ENCODE measurements at regions not wholly inside any gene's neighbourhood (a gene's known extent, or its start where the extent isn't known, plus 50 kb on each side); places are given as distances from the start of the nearest gene placed in this dataset.

DNA sequence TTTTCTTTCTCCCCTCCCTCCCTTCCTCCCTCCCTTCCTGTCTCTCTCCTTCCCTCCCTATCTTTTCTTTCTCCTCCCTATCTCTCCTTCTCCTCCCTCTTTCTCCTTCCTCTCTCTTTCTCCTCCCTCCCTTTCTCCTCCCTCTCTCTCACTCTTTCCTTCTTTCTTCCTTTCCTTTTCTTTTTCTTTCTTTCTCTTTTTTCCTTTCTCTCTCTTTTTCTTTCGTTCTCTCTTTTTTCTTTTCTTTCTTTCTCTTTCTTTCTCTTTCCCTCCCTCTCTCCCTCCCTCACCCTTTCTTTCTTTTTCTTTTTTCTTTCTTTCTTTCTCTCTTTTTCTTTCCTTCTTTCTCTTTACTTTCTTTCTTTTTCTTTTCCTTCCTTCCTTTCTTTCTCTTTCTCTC is 169.7 kb upstream of the LINC00305 start:
- H3K4me3 Mint-ChIP-seq, result no peak overlapping the region
- ChIA-PET POLR2A (no interaction called here), CTCF (no interaction called here)
- peaks cover 8% of the 10 kb centered on the region for H3K9me3 Mint-ChIP-seq
- H3K36me3 Mint-ChIP-seq (ENCODE audit: low read depth), result no peaks in the 10 kb centered on the region
- TF ChIP-seq, protein P1, sequence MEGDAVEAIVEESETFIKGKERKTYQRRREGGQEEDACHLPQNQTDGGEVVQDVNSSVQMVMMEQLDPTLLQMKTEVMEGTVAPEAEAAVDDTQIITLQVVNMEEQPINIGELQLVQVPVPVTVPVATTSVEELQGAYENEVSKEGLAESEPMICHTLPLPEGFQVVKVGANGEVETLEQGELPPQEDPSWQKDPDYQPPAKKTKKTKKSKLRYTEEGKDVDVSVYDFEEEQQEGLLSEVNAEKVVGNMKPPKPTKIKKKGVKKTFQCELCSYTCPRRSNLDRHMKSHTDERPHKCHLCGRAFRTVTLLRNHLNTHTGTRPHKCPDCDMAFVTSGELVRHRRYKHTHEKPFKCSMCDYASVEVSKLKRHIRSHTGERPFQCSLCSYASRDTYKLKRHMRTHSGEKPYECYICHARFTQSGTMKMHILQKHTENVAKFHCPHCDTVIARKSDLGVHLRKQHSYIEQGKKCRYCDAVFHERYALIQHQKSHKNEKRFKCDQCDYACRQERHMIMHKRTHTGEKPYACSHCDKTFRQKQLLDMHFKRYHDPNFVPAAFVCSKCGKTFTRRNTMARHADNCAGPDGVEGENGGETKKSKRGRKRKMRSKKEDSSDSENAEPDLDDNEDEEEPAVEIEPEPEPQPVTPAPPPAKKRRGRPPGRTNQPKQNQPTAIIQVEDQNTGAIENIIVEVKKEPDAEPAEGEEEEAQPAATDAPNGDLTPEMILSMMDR (IDR thresholded peaks at IDR 0.05), result no peak
- no peak for DNase-seq
- no peak overlapping the region for H3K27ac Mint-ChIP-seq
- intact Hi-C loops (cut with micrococcal nuclease), result no loop called here
- no peaks in the 10 kb centered on the region for H3K27me3 Mint-ChIP-seq
- ATAC-seq, result no peak
- no peaks in the 10 kb centered on the region for H3K4me1 Mint-ChIP-seq (ENCODE audit: low read depth)

DNA sequence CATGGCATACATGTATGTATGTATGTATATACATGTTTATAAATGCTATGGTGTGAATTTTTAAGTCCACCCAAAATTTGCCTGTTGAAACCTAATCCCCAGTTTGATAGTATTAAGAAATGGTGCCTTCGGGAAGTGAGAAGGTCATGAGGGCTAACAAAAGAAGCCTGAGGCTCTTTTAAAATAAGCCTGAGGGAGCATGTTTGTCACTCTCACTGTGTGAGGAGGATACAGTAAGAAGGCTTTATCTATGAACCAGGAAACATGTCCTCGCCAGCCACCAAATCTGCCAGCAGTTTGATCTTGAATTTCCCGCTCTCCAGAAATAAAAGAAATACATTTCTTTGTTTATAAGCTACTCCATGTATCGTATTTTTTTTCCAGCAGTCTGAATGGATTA is 163.0 kb upstream of the LINC00305 start:
- H3K27ac Mint-ChIP-seq, result no peak overlapping the region
- H3K36me3 Mint-ChIP-seq (ENCODE audit: low read depth), result no peaks in the 10 kb centered on the region
- no peaks in the 10 kb centered on the region for H3K4me1 Mint-ChIP-seq (ENCODE audit: low read depth)

DNA sequence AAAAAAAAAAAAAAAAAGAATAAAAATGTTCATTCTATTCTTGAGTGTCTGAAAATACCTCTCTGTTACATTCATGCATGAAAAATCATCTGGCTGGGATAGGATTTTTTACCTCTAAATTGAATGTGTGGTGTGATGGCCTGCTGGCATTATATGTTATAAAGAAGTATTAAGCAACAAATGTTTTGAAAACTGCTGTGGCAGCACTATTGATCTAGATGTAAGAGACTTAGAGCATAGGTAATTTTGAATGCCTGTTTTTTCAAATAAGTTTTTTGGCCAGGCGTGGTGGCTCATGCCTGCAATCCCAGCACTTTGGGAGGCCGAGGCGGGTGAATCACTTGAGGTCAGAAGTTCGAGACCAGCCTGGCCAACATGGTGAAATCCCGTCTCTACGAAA is 147.0 kb upstream of the LINC00305 start:
- Mint-ChIP-seq H3K4me1 (ENCODE audit: low read depth) (no peaks in the 10 kb centered on the region), H3K9me3 (peaks cover 1% of the 10 kb centered on the region), H3K27ac (no peak overlapping the region), H3K27me3 (no peaks in the 10 kb centered on the region), H3K36me3 (ENCODE audit: low read depth) (no peaks in the 10 kb centered on the region), H3K4me3 (no peak overlapping the region)
- DNase-seq (no peak), ATAC-seq (no peak)
- ChIA-PET POLR2A (no interaction called here), CTCF (no interaction called here)
- intact Hi-C loops (cut with micrococcal nuclease), result no loop called here
- TF ChIP-seq, protein P1 (IDR thresholded peaks at IDR 0.05), result no peak

More for the DNA sequence above, 163.0 kb upstream of the LINC00305 start:
- ChIA-PET CTCF (no interaction called here), POLR2A (no interaction called here)
- ATAC-seq (no peak), DNase-seq (no peak)
- H3K9me3 Mint-ChIP-seq, result peaks cover 6% of the 10 kb centered on the region
- no peaks in the 10 kb centered on the region for H3K27me3 Mint-ChIP-seq
- intact Hi-C loops (cut with micrococcal nuclease), result no loop called here
- H3K4me3 Mint-ChIP-seq, result no peak overlapping the region
- TF ChIP-seq, protein P1 (IDR thresholded peaks at IDR 0.05), result no peak

DNA sequence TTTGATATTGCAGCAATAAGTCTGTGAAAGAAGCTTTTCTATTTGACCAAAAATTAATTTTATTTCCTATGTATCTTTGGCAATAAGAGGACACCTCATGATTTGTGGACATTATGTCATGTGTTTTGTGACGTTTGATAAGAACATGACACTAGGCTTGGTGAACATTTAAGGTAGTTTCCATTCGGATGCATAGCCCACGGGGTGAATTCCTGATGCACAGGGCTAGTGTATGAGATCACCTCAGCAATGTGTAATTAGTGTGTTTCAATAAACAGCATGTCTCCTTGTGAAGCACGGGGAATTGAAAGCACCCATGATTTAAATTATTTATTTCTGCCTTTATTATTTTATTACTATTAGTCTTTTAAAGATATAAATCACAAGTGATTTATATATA is 146.1 kb upstream of the LINC00305 start:
- CTCF ChIA-PET, result interaction anchor here (0.6 kb wide), 1 partner anchor 495 kb away, joined by 3 read pairs; no protein-coding TSS in a partner anchor
- Mint-ChIP-seq H3K4me1 (ENCODE audit: low read depth) (no peaks in the 10 kb centered on the region), H3K4me3 (no peak overlapping the region), H3K27me3 (no peaks in the 10 kb centered on the region), H3K36me3 (ENCODE audit: low read depth) (no peaks in the 10 kb centered on the region), H3K9me3 (peaks cover 1% of the 10 kb centered on the region), H3K27ac (no peak overlapping the region)
- DNase-seq (no peak), ATAC-seq (no peak)
- POLR2A ChIA-PET, result no interaction called here
- intact Hi-C loops (cut with micrococcal nuclease), result no loop called here
- TF ChIP-seq, protein P1 (IDR thresholded peaks at IDR 0.05), result no peak

DNA sequence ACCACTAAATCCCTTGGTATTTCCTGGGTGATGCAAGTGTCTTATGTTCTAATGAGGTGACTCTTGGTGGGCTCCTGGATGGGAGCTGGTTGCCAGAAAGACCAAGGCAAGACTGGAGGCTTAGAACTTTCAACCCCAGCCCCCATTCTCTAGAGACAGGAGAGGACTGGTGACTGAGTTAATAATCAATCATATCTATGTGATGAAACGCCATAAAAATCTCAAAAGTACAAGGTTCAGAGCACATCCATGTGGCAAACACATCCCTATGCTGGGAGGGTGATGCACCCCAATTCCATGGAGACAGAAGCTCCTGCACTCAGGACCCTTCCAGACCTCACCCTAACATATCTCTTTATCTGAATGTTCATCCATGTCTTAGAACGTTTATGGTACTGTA is 139.5 kb upstream of the LINC00305 start:
- H3K4me3 Mint-ChIP-seq, result no peak overlapping the region
- H3K9me3 Mint-ChIP-seq, result no peaks in the 10 kb centered on the region
- POLR2A ChIA-PET, result no interaction called here
- H3K36me3 Mint-ChIP-seq (ENCODE audit: low read depth), result no peaks in the 10 kb centered on the region
- no peaks in the 10 kb centered on the region for H3K4me1 Mint-ChIP-seq (ENCODE audit: low read depth)
- H3K27me3 Mint-ChIP-seq, result no peaks in the 10 kb centered on the region
- TF ChIP-seq, protein P1 (IDR thresholded peaks at IDR 0.05), result no peak
- intact Hi-C loops (cut with micrococcal nuclease), result no loop called here
- CTCF ChIA-PET, result no interaction called here
- DNase-seq (no peak), ATAC-seq (no peak)
- no peak overlapping the region for H3K27ac Mint-ChIP-seq
